Stimulated activated naive CD8-positive, alpha-beta T cell treated with anti-CD3 and anti-CD28 coated beads, Interleukin-15, Interleukin-2, amounts not matched to agents 100 ng/mL and 50 ng/mL, for 24 hours (primary cell): ENCODE measurements at regions not wholly inside any gene's neighbourhood (a gene's known extent, or its start where the extent isn't known, plus 50 kb on each side); places are given as distances from the start of the nearest gene placed in this dataset.
"Not testable (repeated sequence)": the region's sequence is repeated elsewhere in the genome, so short reads cannot be mapped to it uniquely, and the experiment has no call there.

Experiments used
- H3K27ac Mint-ChIP-seq: one replicate; pipeline ENCODE4 v1.8.0; 2021; ENCODE audit warnings: mild to moderate bottlenecking, mixed read lengths
- H3K27me3 Mint-ChIP-seq: one replicate; pipeline ENCODE4 v1.8.0; 2021; ENCODE audit warnings: mixed read lengths
- H3K36me3 Mint-ChIP-seq: one replicate; pipeline ENCODE4 v1.8.0; 2021; ENCODE audit warnings: low read depth, mixed read lengths
- H3K4me1 Mint-ChIP-seq: one replicate; pipeline ENCODE4 v1.8.0; 2021; ENCODE audit warnings: low read depth, mixed read lengths
- H3K4me3 Mint-ChIP-seq: one replicate; pipeline ENCODE4 v1.8.0; 2021; ENCODE audit warnings: mild to moderate bottlenecking, mixed read lengths
- H3K9me3 Mint-ChIP-seq: one replicate; pipeline ENCODE4 v1.8.0; 2021; ENCODE audit warnings: mixed read lengths

- H3K4me1 Mint-ChIP-seq, H3K9me3 Mint-ChIP-seq, H3K36me3 Mint-ChIP-seq, H3K27ac Mint-ChIP-seq, H3K4me3 Mint-ChIP-seq, H3K27me3 Mint-ChIP-seq: not testable (repeated sequence)
Measured at GRCh38 chr6:4629789-4630188, 146.4 kb upstream of the CDYL start.

DNA sequence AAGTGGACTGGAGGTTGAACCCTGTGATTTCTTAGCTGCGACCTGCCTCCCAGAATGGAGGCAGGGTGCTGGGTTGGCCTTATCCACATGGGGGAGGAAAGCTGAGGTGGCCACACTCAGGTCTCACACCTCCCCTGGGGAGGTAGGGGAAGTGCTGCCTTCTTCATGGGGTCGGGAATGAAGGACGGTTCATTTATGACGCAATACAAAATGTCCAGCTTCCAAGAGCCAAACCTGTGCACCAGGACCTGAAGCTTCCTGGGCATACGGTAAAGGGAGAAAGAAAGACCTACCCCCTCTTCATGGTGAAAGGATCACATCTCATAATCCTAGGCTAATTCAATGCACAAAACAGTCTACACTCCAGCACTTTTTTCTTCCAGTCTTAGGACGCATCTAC lies 150.6 kb upstream of the CDYL start:
- Mint-ChIP-seq H3K27ac (no peak overlapping the region), H3K27me3 (no peaks in the 10 kb centered on the region), H3K36me3 (peaks cover under 1% of the 10 kb centered on the region), H3K4me3 (no peak overlapping the region), H3K9me3 (peaks cover 6% of the 10 kb centered on the region), H3K4me1 (no peaks in the 10 kb centered on the region)

GRCh38 chr6:4624726-4625125 lies 151.5 kb upstream of the CDYL start:
- H3K36me3 Mint-ChIP-seq: no peaks in the 10 kb centered on the region
- no peak overlapping the region for H3K4me3 Mint-ChIP-seq
- no peaks in the 10 kb centered on the region for H3K4me1 Mint-ChIP-seq

GRCh38 chr6:4620284-4621151 lies 155.7 kb upstream of the CDYL start:
- Mint-ChIP-seq H3K27me3 (peaks cover 4% of the 10 kb centered on the region), H3K4me1 (no peaks in the 10 kb centered on the region), H3K27ac (no peak overlapping the region), H3K36me3 (no peaks in the 10 kb centered on the region), H3K9me3 (no peaks in the 10 kb centered on the region), H3K4me3 (no peak overlapping the region)

More at GRCh38 chr6:4624726-4625125, 151.5 kb upstream of the CDYL start:
- Mint-ChIP-seq H3K9me3 (no peaks in the 10 kb centered on the region), H3K27ac (no peak overlapping the region), H3K27me3 (no peaks in the 10 kb centered on the region)

DNA sequence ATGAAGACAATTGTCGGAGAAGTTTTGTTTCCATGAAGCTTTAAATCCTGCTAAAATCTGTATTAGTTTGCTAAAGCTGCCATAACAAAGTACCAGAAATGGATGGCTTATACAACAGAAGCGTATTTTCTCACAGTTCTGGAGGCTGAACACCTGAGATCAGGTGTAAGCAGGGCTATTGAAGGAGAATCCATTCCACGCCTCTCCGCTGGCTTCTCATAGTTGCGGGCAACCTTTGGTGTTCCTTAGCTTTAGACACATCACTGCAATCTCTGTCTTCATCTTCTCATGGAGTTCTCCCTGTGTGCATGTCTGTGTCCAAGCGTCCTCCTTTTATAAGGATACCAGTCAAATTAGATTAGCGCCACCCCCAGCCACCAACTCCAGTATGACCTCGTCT lies 159.9 kb upstream of the CDYL start:
- Mint-ChIP-seq H3K4me3 (no peak overlapping the region), H3K27ac (no peak overlapping the region), H3K9me3 (no peaks in the 10 kb centered on the region), H3K36me3 (no peaks in the 10 kb centered on the region), H3K27me3 (peaks cover 13% of the 10 kb centered on the region), H3K4me1 (peaks cover 7% of the 10 kb centered on the region)

GRCh38 chr6:4615891-4616290 lies 160.3 kb upstream of the CDYL start:
- Mint-ChIP-seq H3K27me3 (peaks cover 14% of the 10 kb centered on the region), H3K4me1 (peaks cover 9% of the 10 kb centered on the region)

DNA sequence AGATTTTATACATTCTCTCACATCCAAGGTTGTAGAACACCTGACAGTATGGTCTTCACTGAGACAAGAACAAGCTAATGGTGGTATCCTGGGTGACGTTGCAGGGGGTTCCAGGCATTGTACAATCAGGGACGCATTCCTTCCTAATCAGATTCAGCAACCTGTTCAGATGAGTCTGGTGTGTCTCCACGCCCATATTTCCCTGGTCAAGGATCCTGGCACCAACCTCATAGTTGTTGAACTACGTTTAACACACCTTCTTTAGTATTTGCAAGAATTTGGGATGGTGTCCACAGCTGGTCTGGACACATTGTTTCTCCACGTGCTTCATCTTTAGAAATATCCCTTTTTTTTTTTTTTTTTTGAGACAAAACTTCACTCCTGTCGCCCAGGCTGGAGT lies 161.0 kb upstream of the CDYL start:
- no peak overlapping the region for H3K4me3 Mint-ChIP-seq
- no peaks in the 10 kb centered on the region for H3K36me3 Mint-ChIP-seq
- peaks cover 15% of the 10 kb centered on the region for H3K4me1 Mint-ChIP-seq
- no peak overlapping the region for H3K27ac Mint-ChIP-seq
- peaks cover 16% of the 10 kb centered on the region for H3K27me3 Mint-ChIP-seq
- H3K9me3 Mint-ChIP-seq: no peaks in the 10 kb centered on the region

More at GRCh38 chr6:4615891-4616290, 160.3 kb upstream of the CDYL start:
- Mint-ChIP-seq H3K4me3 (no peak overlapping the region), H3K36me3 (no peaks in the 10 kb centered on the region), H3K9me3 (no peaks in the 10 kb centered on the region), H3K27ac (no peak overlapping the region)

DNA sequence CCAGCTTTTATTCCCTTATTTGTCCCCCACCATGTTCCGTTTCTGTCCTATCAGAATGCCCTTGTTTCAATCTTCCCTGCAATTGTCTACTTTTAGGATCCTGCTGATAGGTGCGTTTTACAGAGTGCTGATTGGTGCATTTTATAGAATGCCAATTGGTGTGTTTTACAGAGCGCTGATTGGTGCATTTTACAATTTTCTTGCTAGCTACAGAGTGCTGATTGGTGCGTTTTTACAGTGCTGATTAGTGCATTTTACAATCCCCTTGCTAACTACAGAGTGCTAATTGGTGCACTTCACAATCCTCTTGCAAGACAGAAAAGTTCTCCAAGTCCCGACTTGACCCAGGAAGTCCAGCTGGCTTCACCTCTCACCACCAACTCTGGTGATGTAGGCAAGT lies 161.6 kb upstream of the CDYL start:
- Mint-ChIP-seq H3K36me3 (no peaks in the 10 kb centered on the region), H3K4me3 (no peak overlapping the region), H3K4me1 (peaks cover 16% of the 10 kb centered on the region), H3K27me3 (peaks cover 16% of the 10 kb centered on the region), H3K9me3 (no peaks in the 10 kb centered on the region), H3K27ac (no peak overlapping the region)

GRCh38 chr6:4613795-4614194 lies 162.4 kb upstream of the CDYL start:
- H3K9me3 Mint-ChIP-seq: no peaks in the 10 kb centered on the region
- H3K36me3 Mint-ChIP-seq: no peaks in the 10 kb centered on the region
- H3K4me3 Mint-ChIP-seq: no peak overlapping the region
- H3K4me1 Mint-ChIP-seq: peaks cover 19% of the 10 kb centered on the region
- H3K27ac Mint-ChIP-seq: no peak overlapping the region
- H3K27me3 Mint-ChIP-seq: peaks cover 19% of the 10 kb centered on the region

GRCh38 chr6:4613381-4613780 lies 162.8 kb upstream of the CDYL start:
- H3K4me1 Mint-ChIP-seq: peaks cover 19% of the 10 kb centered on the region
- H3K27ac Mint-ChIP-seq: no peak overlapping the region
- no peaks in the 10 kb centered on the region for H3K9me3 Mint-ChIP-seq

DNA sequence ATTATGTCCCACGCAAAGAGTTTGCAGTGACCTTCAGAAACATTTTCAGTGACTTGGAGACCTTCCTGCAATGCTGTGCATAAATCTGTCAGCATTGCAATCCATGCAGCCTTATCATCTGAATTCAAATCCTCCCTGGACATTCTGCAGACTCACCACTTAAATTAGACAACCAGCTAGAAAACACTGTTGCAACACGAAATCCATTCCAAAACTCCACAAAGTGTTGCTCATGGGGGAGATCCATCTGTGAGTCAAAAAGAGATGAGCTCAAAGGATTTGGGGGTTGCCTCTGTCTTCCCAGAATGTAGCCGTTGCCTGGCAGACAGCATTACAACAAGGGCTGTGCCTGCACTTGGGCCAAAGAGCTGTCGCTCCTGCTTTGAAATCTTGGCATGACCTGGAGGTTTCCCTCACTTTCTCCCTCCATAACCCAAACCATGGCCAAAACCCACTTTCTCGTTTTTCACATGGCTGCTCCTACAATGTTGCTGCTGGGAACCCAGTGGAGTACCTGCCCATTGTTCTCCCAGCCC lies 163.5 kb upstream of the CDYL start:
- Mint-ChIP-seq H3K4me1 (peaks cover 24% of the 10 kb centered on the region), H3K27ac (no peak overlapping the region), H3K27me3 (peaks cover 18% of the 10 kb centered on the region), H3K36me3 (no peaks in the 10 kb centered on the region), H3K9me3 (no peaks in the 10 kb centered on the region), H3K4me3 (no peak overlapping the region)

More at GRCh38 chr6:4613381-4613780, 162.8 kb upstream of the CDYL start:
- Mint-ChIP-seq H3K4me3 (no peak overlapping the region), H3K36me3 (no peaks in the 10 kb centered on the region), H3K27me3 (peaks cover 19% of the 10 kb centered on the region)

GRCh38 chr6:4611429-4612129 lies 164.6 kb upstream of the CDYL start:
- H3K27me3 Mint-ChIP-seq: peaks cover 16% of the 10 kb centered on the region
- no peak overlapping the region for H3K27ac Mint-ChIP-seq
- no peak overlapping the region for H3K4me3 Mint-ChIP-seq
- peaks cover 28% of the 10 kb centered on the region for H3K4me1 Mint-ChIP-seq
- no peaks in the 10 kb centered on the region for H3K36me3 Mint-ChIP-seq
- no peaks in the 10 kb centered on the region for H3K9me3 Mint-ChIP-seq

- Mint-ChIP-seq H3K4me3 (no peak overlapping the region), H3K27me3 (peaks cover 16% of the 10 kb centered on the region), H3K36me3 (no peaks in the 10 kb centered on the region), H3K9me3 (no peaks in the 10 kb centered on the region), H3K27ac (no peak overlapping the region), H3K4me1 (peaks cover 28% of the 10 kb centered on the region)
Measured at GRCh38 chr6:4610256-4610655, 165.9 kb upstream of the CDYL start.

- no peak overlapping the region for H3K27ac Mint-ChIP-seq
- peaks cover 21% of the 10 kb centered on the region for H3K4me1 Mint-ChIP-seq
- H3K4me3 Mint-ChIP-seq: no peak overlapping the region
- H3K27me3 Mint-ChIP-seq: peaks cover 7% of the 10 kb centered on the region
- no peaks in the 10 kb centered on the region for H3K36me3 Mint-ChIP-seq
- H3K9me3 Mint-ChIP-seq: no peaks in the 10 kb centered on the region
Measured at GRCh38 chr6:4608361-4609115, 167.7 kb upstream of the CDYL start.

DNA sequence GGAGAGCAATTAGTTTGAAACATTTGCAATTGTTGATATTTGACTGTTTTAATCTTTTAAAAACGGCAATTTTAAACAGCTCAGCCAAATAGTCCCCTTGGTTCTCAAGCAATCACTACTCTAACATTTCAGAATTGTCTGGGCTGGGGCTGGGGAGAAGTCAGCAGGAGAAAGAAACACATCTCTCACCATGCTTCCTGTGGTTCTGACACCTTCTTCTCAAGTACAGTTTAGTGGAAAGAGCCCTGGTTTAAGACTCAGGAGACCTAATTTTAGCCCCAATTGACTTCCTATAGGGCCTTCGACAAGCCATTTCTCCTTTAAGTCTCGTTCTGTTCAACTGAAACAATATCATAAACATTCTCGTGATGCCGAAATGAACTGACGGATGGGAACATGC lies 168.4 kb upstream of the CDYL start:
- H3K36me3 Mint-ChIP-seq: no peaks in the 10 kb centered on the region
- H3K4me3 Mint-ChIP-seq: no peak overlapping the region
- peaks cover 7% of the 10 kb centered on the region for H3K27me3 Mint-ChIP-seq
- H3K27ac Mint-ChIP-seq: no peak overlapping the region
- peaks cover 21% of the 10 kb centered on the region for H3K4me1 Mint-ChIP-seq
- no peaks in the 10 kb centered on the region for H3K9me3 Mint-ChIP-seq
